ENCODE measurements at regions not wholly inside any gene's neighbourhood (a gene's known extent, or its start where the extent isn't known, plus 50 kb on each side); places are given as distances from the start of the nearest gene placed in this dataset.

GRCh38 chr9:79970146-79970425, 398.3 kb downstream of the TLE4 start:
- DNase-seq (ENCODE audit: low spot score, unreplicated experiment) = no peak
- TF ChIP-seq, protein P1, sequence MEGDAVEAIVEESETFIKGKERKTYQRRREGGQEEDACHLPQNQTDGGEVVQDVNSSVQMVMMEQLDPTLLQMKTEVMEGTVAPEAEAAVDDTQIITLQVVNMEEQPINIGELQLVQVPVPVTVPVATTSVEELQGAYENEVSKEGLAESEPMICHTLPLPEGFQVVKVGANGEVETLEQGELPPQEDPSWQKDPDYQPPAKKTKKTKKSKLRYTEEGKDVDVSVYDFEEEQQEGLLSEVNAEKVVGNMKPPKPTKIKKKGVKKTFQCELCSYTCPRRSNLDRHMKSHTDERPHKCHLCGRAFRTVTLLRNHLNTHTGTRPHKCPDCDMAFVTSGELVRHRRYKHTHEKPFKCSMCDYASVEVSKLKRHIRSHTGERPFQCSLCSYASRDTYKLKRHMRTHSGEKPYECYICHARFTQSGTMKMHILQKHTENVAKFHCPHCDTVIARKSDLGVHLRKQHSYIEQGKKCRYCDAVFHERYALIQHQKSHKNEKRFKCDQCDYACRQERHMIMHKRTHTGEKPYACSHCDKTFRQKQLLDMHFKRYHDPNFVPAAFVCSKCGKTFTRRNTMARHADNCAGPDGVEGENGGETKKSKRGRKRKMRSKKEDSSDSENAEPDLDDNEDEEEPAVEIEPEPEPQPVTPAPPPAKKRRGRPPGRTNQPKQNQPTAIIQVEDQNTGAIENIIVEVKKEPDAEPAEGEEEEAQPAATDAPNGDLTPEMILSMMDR (IDR thresholded peaks at IDR 0.05; ENCODE audit: unreplicated experiment) = no peak
- Mint-ChIP-seq H3K9me3 (ENCODE audit: low read depth) (no peaks in the 10 kb centered on the region), H3K36me3 (ENCODE audit: insufficient read depth) (no peaks in the 10 kb centered on the region), H3K4me3 (ENCODE audit: low read depth) (no peak overlapping the region), H3K27ac (no peak overlapping the region), H3K4me1 (ENCODE audit: low read depth) (no peaks in the 10 kb centered on the region), H3K27me3 (peaks cover 33% of the 10 kb centered on the region)

GRCh38 chr9:79969393-79970145, 397.8 kb downstream of the TLE4 start:
- no peaks in the 10 kb centered on the region for H3K4me1 Mint-ChIP-seq (ENCODE audit: low read depth)
- H3K36me3 Mint-ChIP-seq (ENCODE audit: insufficient read depth) = no peaks in the 10 kb centered on the region
- H3K4me3 Mint-ChIP-seq (ENCODE audit: low read depth) = no peak overlapping the region
- DNase-seq (ENCODE audit: low spot score, unreplicated experiment) = no peak
- H3K27ac Mint-ChIP-seq = no peak overlapping the region
- H3K9me3 Mint-ChIP-seq (ENCODE audit: low read depth) = no peaks in the 10 kb centered on the region
- TF ChIP-seq, protein P1 (IDR thresholded peaks at IDR 0.05; ENCODE audit: unreplicated experiment) = no peak
- H3K27me3 Mint-ChIP-seq = peaks cover 36% of the 10 kb centered on the region

DNA sequence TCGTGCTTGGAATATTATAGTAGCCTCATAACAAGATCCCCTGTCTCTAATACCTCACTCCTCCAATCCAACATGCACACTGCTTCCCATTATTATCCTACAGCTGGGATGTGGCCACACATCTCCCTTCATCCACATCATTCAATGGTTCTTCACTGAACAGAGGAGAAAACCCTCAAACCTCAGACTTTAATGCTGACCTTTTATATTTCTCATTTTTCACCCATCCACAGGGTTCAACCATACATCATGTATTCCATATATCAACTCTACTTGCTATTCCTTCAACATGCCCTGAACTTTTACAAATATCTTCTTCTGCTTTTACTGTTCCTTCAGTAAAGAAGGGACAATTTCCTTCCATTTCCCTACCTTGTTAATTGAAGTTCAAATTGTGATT, 396.8 kb downstream of the TLE4 start:
- no peak overlapping the region for H3K27ac Mint-ChIP-seq
- TF ChIP-seq, protein P1 (IDR thresholded peaks at IDR 0.05; ENCODE audit: unreplicated experiment) = no peak
- no peaks in the 10 kb centered on the region for H3K36me3 Mint-ChIP-seq (ENCODE audit: insufficient read depth)
- no peaks in the 10 kb centered on the region for H3K4me1 Mint-ChIP-seq (ENCODE audit: low read depth)
- H3K4me3 Mint-ChIP-seq (ENCODE audit: low read depth) = no peak overlapping the region
- H3K9me3 Mint-ChIP-seq (ENCODE audit: low read depth) = no peaks in the 10 kb centered on the region
- peaks cover 43% of the 10 kb centered on the region for H3K27me3 Mint-ChIP-seq
- DNase-seq (ENCODE audit: low spot score, unreplicated experiment) = no peak

DNA sequence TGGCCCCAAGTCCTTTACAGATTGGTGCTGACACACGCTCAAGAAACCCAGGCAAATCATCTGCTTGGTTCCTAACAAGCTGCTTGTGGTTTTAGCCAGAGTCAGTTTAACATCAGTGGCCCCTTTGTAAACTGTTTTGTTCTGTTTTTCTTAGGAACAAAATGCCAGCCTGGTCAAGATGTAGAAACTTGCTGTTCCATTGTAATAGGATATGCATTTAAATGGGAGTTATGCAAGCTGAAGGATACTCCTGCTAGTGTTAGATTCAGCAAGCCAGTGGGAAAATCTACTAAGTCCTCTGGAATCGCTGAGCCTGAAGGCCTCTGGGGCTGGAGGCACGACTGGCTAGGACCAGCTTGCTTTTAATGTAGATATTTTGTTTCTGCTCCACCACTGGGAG, 391.1 kb downstream of the TLE4 start:
- H3K27me3 Mint-ChIP-seq = peaks cover 20% of the 10 kb centered on the region
- H3K4me1 Mint-ChIP-seq (ENCODE audit: low read depth) = no peaks in the 10 kb centered on the region
- H3K4me3 Mint-ChIP-seq (ENCODE audit: low read depth) = no peak overlapping the region
- H3K36me3 Mint-ChIP-seq (ENCODE audit: insufficient read depth) = no peaks in the 10 kb centered on the region
- no peak overlapping the region for H3K27ac Mint-ChIP-seq
- DNase-seq (ENCODE audit: low spot score, unreplicated experiment) = no peak
- TF ChIP-seq, protein P1 (IDR thresholded peaks at IDR 0.05; ENCODE audit: unreplicated experiment) = no peak
- no peaks in the 10 kb centered on the region for H3K9me3 Mint-ChIP-seq (ENCODE audit: low read depth)

GRCh38 chr9:79962150-79962549, 390.4 kb downstream of the TLE4 start:
- Mint-ChIP-seq H3K4me3 (ENCODE audit: low read depth) (no peak overlapping the region), H3K9me3 (ENCODE audit: low read depth) (no peaks in the 10 kb centered on the region), H3K27me3 (peaks cover 20% of the 10 kb centered on the region), H3K4me1 (ENCODE audit: low read depth) (no peaks in the 10 kb centered on the region), H3K27ac (no peak overlapping the region), H3K36me3 (ENCODE audit: insufficient read depth) (no peaks in the 10 kb centered on the region)
- TF ChIP-seq, protein P1 (IDR thresholded peaks at IDR 0.05; ENCODE audit: unreplicated experiment) = no peak
- no peak for DNase-seq (ENCODE audit: low spot score, unreplicated experiment)

Measured in progenitor cell of endocrine pancreas (in vitro differentiated cells).